ENCODE measurements at regions not wholly inside any gene's neighbourhood (a gene's known extent, or its start where the extent isn't known, plus 50 kb on each side); places are given as distances from the start of the nearest gene placed in this dataset.

- DNase-seq (ENCODE audit: low read depth, low spot score) = no peak
Measured at GRCh38 chr11:19519912-19520641, 192.6 kb upstream of the NAV2 start.

- no peak for DNase-seq (ENCODE audit: low read depth, low spot score)
Measured at GRCh38 chr11:19519353-19519752, 193.3 kb upstream of the NAV2 start.

- DNase-seq (ENCODE audit: low read depth, low spot score) = no peak
Measured at GRCh38 chr11:19513253-19513652, 199.4 kb upstream of the NAV2 start.

- no peak for DNase-seq (ENCODE audit: low read depth, low spot score)
Measured at GRCh38 chr11:19512618-19513017, 200.0 kb upstream of the NAV2 start.

GRCh38 chr11:19511413-19512183, 201.0 kb upstream of the NAV2 start:
- DNase-seq (ENCODE audit: low read depth, low spot score) = no peak

GRCh38 chr11:19511066-19511412, 201.6 kb upstream of the NAV2 start:
- DNase-seq (ENCODE audit: low read depth, low spot score) = no peak

GRCh38 chr11:19510468-19510867, 202.2 kb upstream of the NAV2 start:
- no peak for DNase-seq (ENCODE audit: low read depth, low spot score)

GRCh38 chr11:19509215-19509614, 203.4 kb upstream of the NAV2 start:
- no peak for DNase-seq (ENCODE audit: low read depth, low spot score)

GRCh38 chr11:19508165-19508564, 204.5 kb upstream of the NAV2 start:
- no peak for DNase-seq (ENCODE audit: low read depth, low spot score)

GRCh38 chr11:19506816-19507486, 205.7 kb upstream of the NAV2 start:
- DNase-seq (ENCODE audit: low read depth, low spot score) = no peak

GRCh38 chr11:19502691-19503253, 209.9 kb upstream of the NAV2 start:
- no peak for DNase-seq (ENCODE audit: low read depth, low spot score)

GRCh38 chr11:19501631-19502030, 211.0 kb upstream of the NAV2 start:
- no peak for DNase-seq (ENCODE audit: low read depth, low spot score)

GRCh38 chr11:19499999-19500398, 212.6 kb upstream of the NAV2 start:
- DNase-seq (ENCODE audit: low read depth, low spot score) = no peak

GRCh38 chr11:19499026-19499669, 213.5 kb upstream of the NAV2 start:
- no peak for DNase-seq (ENCODE audit: low read depth, low spot score)

- no peak for DNase-seq (ENCODE audit: low read depth, low spot score)
Measured at GRCh38 chr11:19493446-19494213, 219.0 kb upstream of the NAV2 start.

- DNase-seq (ENCODE audit: low read depth, low spot score) = no peak
Measured at GRCh38 chr11:19482319-19483100, 230.1 kb upstream of the NAV2 start.

- no peak for DNase-seq (ENCODE audit: low read depth, low spot score)
Measured at GRCh38 chr11:19480540-19480939, 232.1 kb upstream of the NAV2 start.

- DNase-seq (ENCODE audit: low read depth, low spot score) = no peak
Measured at GRCh38 chr11:19478891-19479290, 233.7 kb upstream of the NAV2 start.

GRCh38 chr11:19474954-19475721, 234.4 kb upstream of the E2F8 start:
- DNase-seq (ENCODE audit: low read depth, low spot score) = no peak

- no peak for DNase-seq (ENCODE audit: low read depth, low spot score)
Measured at GRCh38 chr11:19474211-19474610, 233.5 kb upstream of the E2F8 start.
